Psoas muscle (tissue), 7 donors: ENCODE measurements at regions not wholly inside any gene's neighbourhood (a gene's known extent, or its start where the extent isn't known, plus 50 kb on each side); places are given as distances from the start of the nearest gene placed in this dataset.

Experiments
- ATAC-seq, 4 donors: fragments of 200-7000 bp; cut with Tn5 transposase; one replicate each; pipeline ENCODE4 v1.9.1; 2020; ENCODE audit warnings: moderate library complexity in 3 of 4, mild to moderate bottlenecking in 2 of 4
- DNase-seq, 2 donors: peaks; one replicate each; pipeline ENCODE4 v3.0.0-alpha.2; 2020
- H3K27ac ChIP-seq: fragments of 200-600 bp; one replicate; pipeline ENCODE4 v1.8.0; 2022
- H3K27me3 ChIP-seq, 3 donors: fragments of 200-600 bp in 1 of 3; one replicate each; pipeline versions ENCODE4 v1.6.1 to v1.8.0; 2013 to 2022; ENCODE audit warnings: low read length in 2 of 3, mild to moderate bottlenecking in 2 of 3, moderate library complexity in 1 of 3; ENCODE audit not compliant: insufficient read depth in 3 of 3
- H3K36me3 ChIP-seq, 2 donors: fragments of 200-600 bp in 1 of 2; one replicate each; pipeline versions ENCODE4 v1.6.1 to v1.8.0; 2013 to 2022; ENCODE audit warnings: low read depth in 1 of 2, mild to moderate bottlenecking in 1 of 2, moderate library complexity in 1 of 2; ENCODE audit not compliant: insufficient read depth in 1 of 2
- H3K4me1 ChIP-seq: fragments of 200-600 bp; one replicate; pipeline ENCODE4 v1.8.0; 2022
- H3K4me3 ChIP-seq: fragments of 200-600 bp; one replicate; pipeline ENCODE4 v1.8.0; 2022; ENCODE audit warnings: mild to moderate bottlenecking
- H3K9me3 ChIP-seq: fragments of 200-600 bp; one replicate; pipeline ENCODE4 v1.8.0; 2022
- CTCF ChIP-seq: fragments of 200-600 bp; IDR thresholded peaks from one replicate; pipeline ENCODE4 v1.8.0; 2022; ENCODE audit warnings: antibody characterized with exemption
- WGBS, 3 donors: extraction: QIAGEN DNeasy Blood & Tissue Kit; methylation state at CpG; one replicate each; pipeline versions ENCODE4 v1.1.6 to v1.1.7; 2013; 5-methylcytosine and 5-hydroxymethylcytosine counted together
- intact Hi-C, 2 donors: fragments of 100-400 bp; cut with DNase I; formaldehyde crosslinking; loops; one replicate each; pipeline versions ENCODE4 v1.11.0 to v1.14.2; 2022
- donor health status: healthy with polysubstance abuse.
- donor health status: DM: no; HTN: no; CAD: no; lungs with moderate emphysema.
- donor health status: Bipolar disorder and iron deficiency.
- donor health status: healthy.
- donor health status: DM: yes; HTN: yes; CAD: no.
- donor health status: DM: no; HTN: no; CAD: no.
- donor health status: DM: yes; HTN: yes; CAD: no.

- ATAC-seq (no peak), DNase-seq (no peak)
- WGBS, 3 donors, result 80 to 81% (median 80%) methylated on average over 3 of the region's 3 CpGs
- Histone ChIP-seq H3K27me3 (no peaks in the 10 kb centered on the region), H3K9me3 (no peaks in the 10 kb centered on the region), H3K4me1 (no peaks in the 10 kb centered on the region), H3K27ac (no peak overlapping the region), H3K4me3 (no peak overlapping the region), H3K36me3 (no peaks in the 10 kb centered on the region)
- TF ChIP-seq CTCF, result no peak
- intact Hi-C loops, result no loop called here
Observed at GRCh38 chr12:40525054-40525453, 167.2 kb upstream of the CNTN1 start.

GRCh38 chr12:40534828-40535227, 157.4 kb upstream of the CNTN1 start:
- intact Hi-C loops, result no loop called here
- H3K9me3 ChIP-seq, result no peaks in the 10 kb centered on the region
- ATAC-seq (no peak), DNase-seq (no peak)
- no peak overlapping the region for H3K4me3 ChIP-seq
- no peaks in the 10 kb centered on the region for H3K4me1 ChIP-seq
- no peaks in the 10 kb centered on the region for H3K27me3 ChIP-seq
- TF ChIP-seq CTCF, result no peak
- no peaks in the 10 kb centered on the region for H3K36me3 ChIP-seq
- no peak overlapping the region for H3K27ac ChIP-seq
- 28 to 35% (median 29%) methylated on average over 4 of the region's 4 CpGs for WGBS, 3 donors

GRCh38 chr12:40551466-40551865, 140.8 kb upstream of the CNTN1 start:
- intact Hi-C loops, result no loop called here
- Histone ChIP-seq H3K4me3 (no peak overlapping the region), H3K27me3 (no peaks in the 10 kb centered on the region), H3K27ac (no peak overlapping the region), H3K9me3 (no peaks in the 10 kb centered on the region), H3K36me3 (no peaks in the 10 kb centered on the region), H3K4me1 (no peaks in the 10 kb centered on the region)
- no peak for DNase-seq
- WGBS, 3 donors, result 76 to 83% (median 82%) methylated on average over 1 of the region's 1 CpG
- no peak for TF ChIP-seq CTCF
- no peak for ATAC-seq

- intact Hi-C loops, result no loop called here
- Histone ChIP-seq H3K36me3 (no peaks in the 10 kb centered on the region), H3K27ac (no peak overlapping the region), H3K4me1 (no peaks in the 10 kb centered on the region), H3K27me3 (no peaks in the 10 kb centered on the region), H3K4me3 (no peak overlapping the region), H3K9me3 (no peaks in the 10 kb centered on the region)
- WGBS, 3 donors, result 49 to 71% (median 58%) methylated on average over 1 of the region's 1 CpG
- ATAC-seq (no peak), DNase-seq (no peak)
- no peak for TF ChIP-seq CTCF
Observed at GRCh38 chr12:40552868-40553267, 139.4 kb upstream of the CNTN1 start.

GRCh38 chr12:40557980-40558379, 134.3 kb upstream of the CNTN1 start:
- Histone ChIP-seq H3K4me1 (no peaks in the 10 kb centered on the region), H3K27ac (no peak overlapping the region), H3K9me3 (no peaks in the 10 kb centered on the region), H3K27me3 (no peaks in the 10 kb centered on the region), H3K36me3 (no peaks in the 10 kb centered on the region), H3K4me3 (no peak overlapping the region)
- no peak for DNase-seq
- intact Hi-C loops, result no loop called here
- ATAC-seq, result no peak
- 85 to 98% (median 97%) methylated on average over 2 of the region's 2 CpGs for WGBS, 3 donors
- no peak for TF ChIP-seq CTCF
